ENCODE measurements at regions not wholly inside any gene's neighbourhood (a gene's known extent, or its start where the extent isn't known, plus 50 kb on each side); places are given as distances from the start of the nearest gene placed in this dataset.

DNA sequence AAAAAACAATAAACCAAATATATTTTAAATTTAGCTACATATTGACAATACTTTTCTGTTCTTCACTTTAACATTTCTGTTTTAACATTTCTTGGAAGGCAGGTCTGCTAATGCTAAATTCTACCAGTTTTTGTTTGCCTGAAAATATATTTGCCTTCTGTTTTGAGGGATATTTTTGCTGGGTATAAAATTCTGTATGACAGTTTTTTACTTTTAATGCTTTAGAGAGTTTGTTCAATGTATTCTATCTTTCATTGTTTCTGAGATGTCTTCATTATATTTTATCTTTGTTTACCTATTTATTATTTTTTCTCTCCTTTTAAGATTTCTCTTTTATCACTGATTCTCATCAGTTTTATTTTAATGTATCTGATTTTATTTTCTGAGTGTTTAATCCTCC is 409.2 kb upstream of the DPP6 start (continued):
- TF ChIP-seq, protein P1, sequence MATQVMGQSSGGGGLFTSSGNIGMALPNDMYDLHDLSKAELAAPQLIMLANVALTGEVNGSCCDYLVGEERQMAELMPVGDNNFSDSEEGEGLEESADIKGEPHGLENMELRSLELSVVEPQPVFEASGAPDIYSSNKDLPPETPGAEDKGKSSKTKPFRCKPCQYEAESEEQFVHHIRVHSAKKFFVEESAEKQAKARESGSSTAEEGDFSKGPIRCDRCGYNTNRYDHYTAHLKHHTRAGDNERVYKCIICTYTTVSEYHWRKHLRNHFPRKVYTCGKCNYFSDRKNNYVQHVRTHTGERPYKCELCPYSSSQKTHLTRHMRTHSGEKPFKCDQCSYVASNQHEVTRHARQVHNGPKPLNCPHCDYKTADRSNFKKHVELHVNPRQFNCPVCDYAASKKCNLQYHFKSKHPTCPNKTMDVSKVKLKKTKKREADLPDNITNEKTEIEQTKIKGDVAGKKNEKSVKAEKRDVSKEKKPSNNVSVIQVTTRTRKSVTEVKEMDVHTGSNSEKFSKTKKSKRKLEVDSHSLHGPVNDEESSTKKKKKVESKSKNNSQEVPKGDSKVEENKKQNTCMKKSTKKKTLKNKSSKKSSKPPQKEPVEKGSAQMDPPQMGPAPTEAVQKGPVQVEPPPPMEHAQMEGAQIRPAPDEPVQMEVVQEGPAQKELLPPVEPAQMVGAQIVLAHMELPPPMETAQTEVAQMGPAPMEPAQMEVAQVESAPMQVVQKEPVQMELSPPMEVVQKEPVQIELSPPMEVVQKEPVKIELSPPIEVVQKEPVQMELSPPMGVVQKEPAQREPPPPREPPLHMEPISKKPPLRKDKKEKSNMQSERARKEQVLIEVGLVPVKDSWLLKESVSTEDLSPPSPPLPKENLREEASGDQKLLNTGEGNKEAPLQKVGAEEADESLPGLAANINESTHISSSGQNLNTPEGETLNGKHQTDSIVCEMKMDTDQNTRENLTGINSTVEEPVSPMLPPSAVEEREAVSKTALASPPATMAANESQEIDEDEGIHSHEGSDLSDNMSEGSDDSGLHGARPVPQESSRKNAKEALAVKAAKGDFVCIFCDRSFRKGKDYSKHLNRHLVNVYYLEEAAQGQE (IDR thresholded peaks at IDR 0.05) = no peak
- TF ChIP-seq FOXA2 (IDR thresholded peaks at IDR 0.05) (no peak), TAF1 (conservative IDR thresholded peaks at IDR 0.05) (no peak), HNF4G (IDR thresholded peaks at IDR 0.05) (no peak), FOXA1 (IDR thresholded peaks at IDR 0.05) (no peak), JUND (IDR thresholded peaks at IDR 0.05) (no peak)
- TF ChIP-seq, protein P2, sequence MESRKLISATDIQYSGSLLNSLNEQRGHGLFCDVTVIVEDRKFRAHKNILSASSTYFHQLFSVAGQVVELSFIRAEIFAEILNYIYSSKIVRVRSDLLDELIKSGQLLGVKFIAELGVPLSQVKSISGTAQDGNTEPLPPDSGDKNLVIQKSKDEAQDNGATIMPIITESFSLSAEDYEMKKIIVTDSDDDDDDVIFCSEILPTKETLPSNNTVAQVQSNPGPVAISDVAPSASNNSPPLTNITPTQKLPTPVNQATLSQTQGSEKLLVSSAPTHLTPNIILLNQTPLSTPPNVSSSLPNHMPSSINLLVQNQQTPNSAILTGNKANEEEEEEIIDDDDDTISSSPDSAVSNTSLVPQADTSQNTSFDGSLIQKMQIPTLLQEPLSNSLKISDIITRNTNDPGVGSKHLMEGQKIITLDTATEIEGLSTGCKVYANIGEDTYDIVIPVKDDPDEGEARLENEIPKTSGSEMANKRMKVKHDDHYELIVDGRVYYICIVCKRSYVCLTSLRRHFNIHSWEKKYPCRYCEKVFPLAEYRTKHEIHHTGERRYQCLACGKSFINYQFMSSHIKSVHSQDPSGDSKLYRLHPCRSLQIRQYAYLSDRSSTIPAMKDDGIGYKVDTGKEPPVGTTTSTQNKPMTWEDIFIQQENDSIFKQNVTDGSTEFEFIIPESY (IDR thresholded peaks at IDR 0.05) = no peak

DNA sequence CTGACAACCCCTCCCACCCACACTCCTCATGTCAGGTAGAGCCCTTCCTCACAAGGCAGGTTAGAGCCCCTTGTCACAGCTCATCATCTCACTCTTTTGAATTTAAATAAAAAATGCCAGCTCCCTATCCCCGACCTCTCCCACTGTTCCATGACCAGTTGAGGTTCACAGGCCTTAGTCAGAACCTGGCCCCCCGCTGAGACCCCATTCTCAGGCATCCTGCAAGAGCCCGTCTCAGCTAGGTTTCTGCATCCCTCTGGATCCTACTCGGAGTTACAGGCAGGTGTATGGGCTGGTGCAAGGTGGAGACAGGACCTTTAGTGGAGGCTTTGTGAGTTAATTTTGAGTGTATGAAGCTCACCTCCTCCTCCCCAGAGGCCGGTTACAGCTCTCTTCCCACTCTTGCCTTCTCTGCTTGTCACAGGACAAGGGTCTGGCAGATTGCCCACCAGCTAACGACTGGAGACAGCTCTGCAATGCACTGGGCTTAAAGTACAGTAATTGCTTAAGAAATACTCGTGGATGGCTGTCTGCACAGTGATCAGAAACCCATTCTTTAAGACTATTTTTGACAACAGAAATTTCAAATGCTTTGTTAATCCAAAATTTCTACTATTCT is 394.9 kb upstream of the DPP6 start:
- Histone ChIP-seq H3K27me3 (ENCODE audit: control insufficient read depth in 4 of 4, insufficient read depth in 4 of 4, low read length in 3 of 4) (no peaks in the 10 kb centered on the region), H3K27ac (ENCODE audit: low read depth in 1 of 2, low read length in 2 of 2) (no peak overlapping the region), H3K9me3 (ENCODE audit: control insufficient read depth in 4 of 4, low read length in 3 of 4) (peaks cover 0 to 3% (median 1%) of the 10 kb centered on the region in 4 donors), H3K4me1 (ENCODE audit: control insufficient read depth in 4 of 4, insufficient read depth in 4 of 4, low read length in 3 of 4) (no peaks in the 10 kb centered on the region), H3K9ac (ENCODE audit: low read depth in 1 of 2, low read length in 2 of 2) (no peak overlapping the region), H3K4me3 (ENCODE audit: low read depth in 1 of 3, low read length in 3 of 3) (no peak overlapping the region), H3K36me3 (ENCODE audit: control insufficient read depth in 4 of 4, insufficient read depth in 3 of 4, low read depth in 1 of 4, low read length in 3 of 4) (no peaks in the 10 kb centered on the region)
- WGBS = 45% methylated on average over 7 of the region's 7 CpGs
- no peak for DNase-seq (ENCODE audit: low spot score)
- TF ChIP-seq RXRA (IDR thresholded peaks at IDR 0.05) = no peak
- no peak for TF ChIP-seq HNF4A (conservative IDR thresholded peaks at IDR 0.05)
- no peak for TF ChIP-seq GABPA (IDR thresholded peaks at IDR 0.05 in 1 of 2, conservative IDR thresholded peaks at IDR 0.05 in 1 of 2)
- no peak for TF ChIP-seq NR2F2 (IDR thresholded peaks at IDR 0.05)
- no peak for TF ChIP-seq SP1 (IDR thresholded peaks at IDR 0.05)
- TF ChIP-seq, protein P3, sequence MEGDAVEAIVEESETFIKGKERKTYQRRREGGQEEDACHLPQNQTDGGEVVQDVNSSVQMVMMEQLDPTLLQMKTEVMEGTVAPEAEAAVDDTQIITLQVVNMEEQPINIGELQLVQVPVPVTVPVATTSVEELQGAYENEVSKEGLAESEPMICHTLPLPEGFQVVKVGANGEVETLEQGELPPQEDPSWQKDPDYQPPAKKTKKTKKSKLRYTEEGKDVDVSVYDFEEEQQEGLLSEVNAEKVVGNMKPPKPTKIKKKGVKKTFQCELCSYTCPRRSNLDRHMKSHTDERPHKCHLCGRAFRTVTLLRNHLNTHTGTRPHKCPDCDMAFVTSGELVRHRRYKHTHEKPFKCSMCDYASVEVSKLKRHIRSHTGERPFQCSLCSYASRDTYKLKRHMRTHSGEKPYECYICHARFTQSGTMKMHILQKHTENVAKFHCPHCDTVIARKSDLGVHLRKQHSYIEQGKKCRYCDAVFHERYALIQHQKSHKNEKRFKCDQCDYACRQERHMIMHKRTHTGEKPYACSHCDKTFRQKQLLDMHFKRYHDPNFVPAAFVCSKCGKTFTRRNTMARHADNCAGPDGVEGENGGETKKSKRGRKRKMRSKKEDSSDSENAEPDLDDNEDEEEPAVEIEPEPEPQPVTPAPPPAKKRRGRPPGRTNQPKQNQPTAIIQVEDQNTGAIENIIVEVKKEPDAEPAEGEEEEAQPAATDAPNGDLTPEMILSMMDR (IDR thresholded peaks at IDR 0.05; ENCODE audit: low read depth, low read length, missing input control) = no peak
- TF ChIP-seq EGR1 (IDR thresholded peaks at IDR 0.05; ENCODE audit: low read depth in 2 of 2) = no peak
- TF ChIP-seq JUND (IDR thresholded peaks at IDR 0.05) = no peak
- TF ChIP-seq, protein P4, sequence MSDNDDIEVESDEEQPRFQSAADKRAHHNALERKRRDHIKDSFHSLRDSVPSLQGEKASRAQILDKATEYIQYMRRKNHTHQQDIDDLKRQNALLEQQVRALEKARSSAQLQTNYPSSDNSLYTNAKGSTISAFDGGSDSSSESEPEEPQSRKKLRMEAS (IDR thresholded peaks at IDR 0.05) = no peak
- no peak for TF ChIP-seq TAF1 (conservative IDR thresholded peaks at IDR 0.05)
- no peak for TF ChIP-seq HNF4G (IDR thresholded peaks at IDR 0.05)
- no peak for TF ChIP-seq YY1 (IDR thresholded peaks at IDR 0.05)
- no peak for TF ChIP-seq FOXA1 (IDR thresholded peaks at IDR 0.05)
- TF ChIP-seq RAD21 (IDR thresholded peaks at IDR 0.05) = no peak
- TF ChIP-seq, protein P1 (IDR thresholded peaks at IDR 0.05) = no peak
- TF ChIP-seq, protein P2 (IDR thresholded peaks at IDR 0.05) = no peak
- TF ChIP-seq FOXA2 (IDR thresholded peaks at IDR 0.05) = no peak
- TF ChIP-seq, protein P5, sequence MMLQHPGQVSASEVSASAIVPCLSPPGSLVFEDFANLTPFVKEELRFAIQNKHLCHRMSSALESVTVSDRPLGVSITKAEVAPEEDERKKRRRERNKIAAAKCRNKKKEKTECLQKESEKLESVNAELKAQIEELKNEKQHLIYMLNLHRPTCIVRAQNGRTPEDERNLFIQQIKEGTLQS (IDR thresholded peaks at IDR 0.05) = no peak

Data from liver (tissue), 8 donors.